HG03064 (cell line): ENCODE measurements at regions not wholly inside any gene's neighbourhood (a gene's known extent, or its start where the extent isn't known, plus 50 kb on each side); places are given as distances from the start of the nearest gene placed in this dataset.
A peak's percentile ranks its signal among the peaks of the same experiment; 100 is the strongest.

Experiments
- ATAC-seq: cut with Tn5 transposase; IDR thresholded peaks from one replicate; pipeline ENCODE4 v1.9.1; 2021; ENCODE audit warnings: low read depth; ENCODE audit not compliant: unreplicated experiment

- no peak for ATAC-seq
Measured at GRCh38 chr9:107761307-107761706, 271.7 kb upstream of the KLF4 start.

GRCh38 chr9:107760469-107761242 lies 271.1 kb upstream of the KLF4 start:
- ATAC-seq, result no peak

GRCh38 chr9:107759823-107760166 lies 270.2 kb upstream of the KLF4 start:
- no peak for ATAC-seq

- ATAC-seq, result no peak
Measured at GRCh38 chr9:107759009-107759822, 269.6 kb upstream of the KLF4 start.

GRCh38 chr9:107756091-107756490 lies 266.5 kb upstream of the KLF4 start:
- ATAC-seq, result no peak

- no peak for ATAC-seq
Measured at GRCh38 chr9:107755246-107755645, 265.7 kb upstream of the KLF4 start.

GRCh38 chr9:107751567-107752210 lies 262.1 kb upstream of the KLF4 start:
- ATAC-seq, result peak; percentile 75

GRCh38 chr9:107750741-107751566 lies 261.4 kb upstream of the KLF4 start:
- ATAC-seq, result no peak

GRCh38 chr9:107749787-107750444 lies 260.3 kb upstream of the KLF4 start:
- ATAC-seq, result no peak

- no peak for ATAC-seq
Measured at GRCh38 chr9:107744873-107745272, 255.3 kb upstream of the KLF4 start.

GRCh38 chr9:107742531-107743309 lies 253.2 kb upstream of the KLF4 start:
- no peak for ATAC-seq

GRCh38 chr9:107740088-107740980 lies 250.8 kb upstream of the KLF4 start:
- ATAC-seq, result no peak

GRCh38 chr9:107739601-107740082 lies 250.1 kb upstream of the KLF4 start:
- no peak for ATAC-seq

- no peak for ATAC-seq
Measured at GRCh38 chr9:107738789-107739188, 249.2 kb upstream of the KLF4 start.

GRCh38 chr9:107737987-107738743 lies 248.6 kb upstream of the KLF4 start:
- no peak for ATAC-seq

GRCh38 chr9:107737610-107737986 lies 248.0 kb upstream of the KLF4 start:
- no peak for ATAC-seq

GRCh38 chr9:107735821-107736220 lies 246.3 kb upstream of the KLF4 start:
- ATAC-seq, result no peak
